HG02678 (cell line): ENCODE measurements at regions not wholly inside any gene's neighbourhood (a gene's known extent, or its start where the extent isn't known, plus 50 kb on each side); places are given as distances from the start of the nearest gene placed in this dataset.
A peak's percentile ranks its signal among the peaks of the same experiment; 100 is the strongest.

Experiments used
- ATAC-seq: cut with Tn5 transposase; IDR thresholded peaks from one replicate; pipeline ENCODE4 v1.9.1; 2021; ENCODE audit warnings: mild to moderate bottlenecking, moderate library complexity; ENCODE audit not compliant: unreplicated experiment

- peak; percentile 45 for ATAC-seq
These were observed 109.5 kb downstream of the SNX5 start for GRCh38 chr20:17859002-17859615.

- no peak for ATAC-seq
These were observed 110.1 kb downstream of the SNX5 start for GRCh38 chr20:17858450-17859001.

- ATAC-seq, result no peak
These were observed 110.8 kb downstream of the SNX5 start for GRCh38 chr20:17857639-17858449.

- ATAC-seq, result no peak
These were observed 111.6 kb downstream of the SNX5 start for GRCh38 chr20:17856837-17857605.

- ATAC-seq, result peak; percentile 84
These were observed 112.5 kb downstream of the SNX5 start for GRCh38 chr20:17856024-17856564.

GRCh38 chr20:17854307-17854903, 114.2 kb downstream of the SNX5 start:
- ATAC-seq, result no peak

GRCh38 chr20:17852323-17852722, 116.3 kb downstream of the SNX5 start:
- no peak for ATAC-seq

GRCh38 chr20:17850684-17851026, 117.9 kb downstream of the SNX5 start:
- no peak for ATAC-seq

GRCh38 chr20:17849901-17850683, 118.5 kb downstream of the SNX5 start:
- ATAC-seq, result no peak

- no peak for ATAC-seq
These were observed 119.3 kb downstream of the SNX5 start for GRCh38 chr20:17849138-17849900.

GRCh38 chr20:17848249-17849048, 120.1 kb downstream of the SNX5 start:
- ATAC-seq, result no peak

- no peak for ATAC-seq
These were observed 122.7 kb downstream of the SNX5 start for GRCh38 chr20:17845701-17846475.

GRCh38 chr20:17844549-17845298, 123.9 kb downstream of the SNX5 start:
- no peak for ATAC-seq

- ATAC-seq, result no peak
These were observed 124.5 kb downstream of the SNX5 start for GRCh38 chr20:17844133-17844429.

GRCh38 chr20:17843246-17844132, 125.1 kb downstream of the SNX5 start:
- ATAC-seq, result no peak

- ATAC-seq, result no peak
These were observed 126.8 kb downstream of the SNX5 start for GRCh38 chr20:17841751-17842215.
